Lung (tissue), 11 donors: ENCODE measurements at regions not wholly inside any gene's neighbourhood (a gene's known extent, or its start where the extent isn't known, plus 50 kb on each side); places are given as distances from the start of the nearest gene placed in this dataset.

Source experiments
- ATAC-seq: fragments of 200-7000 bp; cut with Tn5 transposase; one replicate; pipeline ENCODE4 v1.9.1; 2020; ENCODE audit warnings: moderate number of reproducible peaks; ENCODE audit not compliant: insufficient read depth, low FRiP score
- DNase-seq, 3 donors: peaks; one replicate each; pipeline ENCODE4 v3.0.0-alpha.2; 2013 to 2017
- H3K27ac ChIP-seq, 2 donors: one replicate each; pipeline ENCODE4 v1.5.1; 2013; ENCODE audit warnings: mild to moderate bottlenecking in 2 of 2, moderate library complexity in 2 of 2, control low read depth in 1 of 2, inconsistent platforms in 1 of 2, low read depth in 1 of 2, low read length in 1 of 2
- H3K27me3 ChIP-seq, 3 donors: one replicate each; pipeline ENCODE4 v1.5.1; 2013; ENCODE audit warnings: low read length in 2 of 3; ENCODE audit not compliant: control insufficient read depth in 3 of 3, insufficient read depth in 3 of 3
- H3K36me3 ChIP-seq, 4 donors: one replicate each; pipeline ENCODE4 v1.5.1; 2013; ENCODE audit warnings: low read length in 4 of 4, mild to moderate bottlenecking in 1 of 4, moderate library complexity in 1 of 4; ENCODE audit not compliant: control insufficient read depth in 4 of 4, insufficient read depth in 4 of 4
- H3K4me1 ChIP-seq, 5 donors: one replicate each; pipeline ENCODE4 v1.5.1; 2013; ENCODE audit warnings: low read length in 5 of 5, mild to moderate bottlenecking in 2 of 5, moderate library complexity in 1 of 5; ENCODE audit not compliant: control insufficient read depth in 5 of 5, insufficient read depth in 5 of 5
- H3K4me3 ChIP-seq: one replicate; pipeline ENCODE4 v1.5.1; 2013; ENCODE audit warnings: mild to moderate bottlenecking, control low read depth, moderate library complexity
- H3K9ac ChIP-seq, 2 donors: one replicate each; pipeline ENCODE4 v1.5.1; 2013; ENCODE audit warnings: low read length in 2 of 2, control low read depth in 1 of 2; ENCODE audit not compliant: insufficient read depth in 1 of 2
- H3K9me3 ChIP-seq, 4 donors: one replicate each; pipeline ENCODE4 v1.5.1; 2013; ENCODE audit warnings: low read length in 3 of 4, mild to moderate bottlenecking in 1 of 4, moderate library complexity in 1 of 4; ENCODE audit not compliant: control insufficient read depth in 4 of 4, insufficient read depth in 3 of 4
- WGBS, 2 donors: extraction: QIAGEN DNeasy Blood & Tissue Kit; methylation state at CpG; one replicate each; pipeline ENCODE4 v1.1.7; 2013; 5-methylcytosine and 5-hydroxymethylcytosine counted together
- TF ChIP-seq, protein P1 (sequence below): IDR thresholded peaks from 2 replicates; pipeline ENCODE4 v1.5.1; 2012; ENCODE audit warnings: mild to moderate bottlenecking; ENCODE audit errors: control extremely low read depth, extremely low read depth
- donor health status: control.
- donor health status: control.
- donor health status: Bipolar disorder and iron deficiency.
- donor health status: healthy.
- donor health status: DM: yes; HTN: yes; CAD: no.

DNA sequence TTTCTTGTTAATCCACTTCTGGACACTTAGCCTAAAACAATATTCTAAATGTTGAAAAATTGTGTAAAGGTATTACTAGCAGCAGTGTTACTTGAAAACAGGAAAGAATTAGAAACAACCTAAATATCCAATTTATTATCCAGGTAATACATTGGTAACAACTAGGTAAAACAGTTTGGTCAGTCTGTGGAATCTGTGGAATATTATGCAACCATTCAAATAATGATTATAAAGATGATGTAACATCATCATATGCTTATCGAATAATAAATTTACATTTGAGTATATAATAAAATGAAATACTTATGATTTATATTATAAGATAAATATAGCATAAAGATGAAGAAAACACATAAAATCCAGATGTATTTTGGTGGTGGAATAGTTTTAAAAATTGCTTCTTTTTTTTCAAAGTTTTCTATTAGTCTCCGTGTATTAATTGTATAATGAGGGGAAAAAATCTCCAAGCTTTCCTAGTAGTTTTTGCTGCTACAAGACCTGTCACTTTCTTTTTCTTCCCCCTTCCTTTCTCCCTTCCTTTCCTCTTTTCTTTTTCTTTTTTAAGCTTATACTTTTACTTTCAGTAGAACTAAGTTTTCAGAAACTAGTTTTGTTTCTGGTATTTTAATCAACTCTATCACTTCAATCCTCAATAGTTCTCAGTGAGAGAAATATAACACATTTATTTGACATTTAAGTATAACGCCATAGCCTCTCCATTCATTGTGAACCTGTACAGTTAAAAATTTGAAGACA, 197.8 kb upstream of the HMCN1 start:
- TF ChIP-seq, protein P1, sequence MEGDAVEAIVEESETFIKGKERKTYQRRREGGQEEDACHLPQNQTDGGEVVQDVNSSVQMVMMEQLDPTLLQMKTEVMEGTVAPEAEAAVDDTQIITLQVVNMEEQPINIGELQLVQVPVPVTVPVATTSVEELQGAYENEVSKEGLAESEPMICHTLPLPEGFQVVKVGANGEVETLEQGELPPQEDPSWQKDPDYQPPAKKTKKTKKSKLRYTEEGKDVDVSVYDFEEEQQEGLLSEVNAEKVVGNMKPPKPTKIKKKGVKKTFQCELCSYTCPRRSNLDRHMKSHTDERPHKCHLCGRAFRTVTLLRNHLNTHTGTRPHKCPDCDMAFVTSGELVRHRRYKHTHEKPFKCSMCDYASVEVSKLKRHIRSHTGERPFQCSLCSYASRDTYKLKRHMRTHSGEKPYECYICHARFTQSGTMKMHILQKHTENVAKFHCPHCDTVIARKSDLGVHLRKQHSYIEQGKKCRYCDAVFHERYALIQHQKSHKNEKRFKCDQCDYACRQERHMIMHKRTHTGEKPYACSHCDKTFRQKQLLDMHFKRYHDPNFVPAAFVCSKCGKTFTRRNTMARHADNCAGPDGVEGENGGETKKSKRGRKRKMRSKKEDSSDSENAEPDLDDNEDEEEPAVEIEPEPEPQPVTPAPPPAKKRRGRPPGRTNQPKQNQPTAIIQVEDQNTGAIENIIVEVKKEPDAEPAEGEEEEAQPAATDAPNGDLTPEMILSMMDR = no peak
- ATAC-seq (no peak), DNase-seq (no peak)
- 85 to 97% methylated on average over 3 of the region's 3 CpGs for WGBS, 2 donors
- Histone ChIP-seq H3K27me3 (no peaks in the 10 kb centered on the region), H3K9me3 (no peaks in the 10 kb centered on the region), H3K4me3 (no peak overlapping the region), H3K4me1 (peaks cover 0 to 8% (median 0%) of the 10 kb centered on the region in 5 donors), H3K36me3 (no peaks in the 10 kb centered on the region), H3K9ac (no peak overlapping the region), H3K27ac (no peak overlapping the region)

DNA sequence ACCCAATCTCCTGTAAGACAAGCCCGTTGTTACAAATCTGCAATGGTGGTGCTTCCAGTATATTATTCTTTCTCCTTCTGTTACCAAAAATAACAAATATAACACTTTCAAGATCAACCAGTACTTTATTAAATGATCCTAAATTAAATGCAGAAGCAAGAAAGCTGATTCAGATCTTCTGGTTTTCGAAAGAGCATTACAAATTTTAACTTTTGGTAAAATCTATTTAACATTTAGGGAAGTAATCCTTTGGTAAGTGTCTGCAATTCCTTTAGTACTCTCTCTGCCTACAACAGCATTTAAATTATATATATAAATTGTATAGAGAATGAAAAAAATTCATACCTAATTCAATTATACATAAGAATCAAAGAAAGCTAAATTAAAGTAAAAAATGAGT, 198.6 kb upstream of the HMCN1 start:
- TF ChIP-seq, protein P1 = no peak
- H3K36me3 ChIP-seq = no peaks in the 10 kb centered on the region
- H3K4me1 ChIP-seq = peaks cover 0 to 8% (median 0%) of the 10 kb centered on the region in 5 donors
- ATAC-seq (no peak), DNase-seq (no peak)
- WGBS, 2 donors = 76 to 81% methylated on average over 2 of the region's 2 CpGs
- no peak overlapping the region for H3K27ac ChIP-seq
- H3K9ac ChIP-seq = no peak overlapping the region
- H3K27me3 ChIP-seq = no peaks in the 10 kb centered on the region
- no peak overlapping the region for H3K4me3 ChIP-seq
- no peaks in the 10 kb centered on the region for H3K9me3 ChIP-seq

DNA sequence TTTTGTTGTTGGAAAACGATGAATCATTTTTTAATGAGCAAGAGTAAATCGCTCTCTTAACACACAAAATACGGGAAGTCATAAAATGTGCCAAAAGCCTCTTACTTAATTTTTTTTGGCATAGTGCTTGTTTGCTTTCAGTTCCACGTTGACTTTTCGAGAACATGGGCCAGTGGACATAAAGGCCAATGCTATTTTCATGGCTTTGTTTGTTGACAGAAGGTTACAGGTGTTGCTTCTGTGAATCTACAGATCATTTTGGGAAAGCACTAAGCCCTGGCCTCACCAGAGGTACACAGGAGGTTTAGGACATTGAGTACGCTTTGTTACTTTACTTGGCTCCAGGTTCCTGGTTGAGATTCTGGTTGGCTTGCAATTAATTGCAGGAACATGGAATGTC, 199.4 kb upstream of the HMCN1 start:
- no peaks in the 10 kb centered on the region for H3K9me3 ChIP-seq
- no peaks in the 10 kb centered on the region for H3K36me3 ChIP-seq
- H3K4me3 ChIP-seq = no peak overlapping the region
- peak; percentile 75 for ATAC-seq
- peak in 2 of 3 donors; percentile 33 to 46 for DNase-seq
- TF ChIP-seq, protein P1 = no peak
- peak overlapping the region in 1 of 2 donors; percentile 64 for H3K27ac ChIP-seq
- WGBS, 2 donors = 41 to 47% methylated on average over 6 of the region's 6 CpGs
- no peaks in the 10 kb centered on the region for H3K27me3 ChIP-seq
- peaks cover 0 to 8% (median 0%) of the 10 kb centered on the region in 5 donors for H3K4me1 ChIP-seq
- no peak overlapping the region for H3K9ac ChIP-seq

DNA sequence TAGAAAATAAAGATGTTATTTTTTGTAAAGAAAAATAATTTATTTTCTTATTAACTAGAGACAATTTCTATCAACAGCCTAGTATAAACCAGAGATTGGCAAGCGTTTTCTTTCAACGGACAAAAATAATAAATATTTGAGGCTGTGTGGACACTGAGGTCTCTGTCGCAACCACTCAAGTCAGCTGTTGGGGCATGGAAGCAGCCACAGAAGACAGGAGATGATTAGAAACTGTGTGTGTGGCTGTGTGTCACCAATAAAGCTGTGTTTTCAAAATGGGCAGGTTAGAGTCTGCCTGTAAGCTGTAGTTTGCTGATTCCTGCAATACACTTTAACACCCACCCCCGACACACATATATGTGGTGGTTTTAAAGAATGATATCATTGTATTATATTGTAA, 200.6 kb upstream of the HMCN1 start:
- peaks cover 0 to 8% (median 0%) of the 10 kb centered on the region in 5 donors for H3K4me1 ChIP-seq
- H3K9ac ChIP-seq = no peak overlapping the region
- no peaks in the 10 kb centered on the region for H3K27me3 ChIP-seq
- H3K4me3 ChIP-seq = no peak overlapping the region
- no peaks in the 10 kb centered on the region for H3K36me3 ChIP-seq
- ATAC-seq (no peak), DNase-seq (peak in 2 of 3 donors; percentile 18 to 35)
- no peak overlapping the region for H3K27ac ChIP-seq
- no peaks in the 10 kb centered on the region for H3K9me3 ChIP-seq
- TF ChIP-seq, protein P1 = no peak
- 68 to 74% methylated on average over 4 of the region's 4 CpGs for WGBS, 2 donors
